Gastroesophageal sphincter (tissue), 4 donors: ENCODE measurements at regions not wholly inside any gene's neighbourhood (a gene's known extent, or its start where the extent isn't known, plus 50 kb on each side); places are given as distances from the start of the nearest gene placed in this dataset.
A peak's percentile ranks its signal among the peaks of the same experiment; 100 is the strongest.

Experiments used
- ATAC-seq: fragments of 150-250 bp; one replicate; pipeline ENCODE4 v1.9.1; 2016; ENCODE audit warnings: mild to moderate bottlenecking, moderate library complexity
- H3K27ac ChIP-seq, 4 donors: fragments of 200-600 bp; sonication (generic) in 3 of 4; 1 replicate in 3 of 4; 2 replicates in 1 of 4; pipeline ENCODE4 v1.5.1; 2016 to 2019
- H3K27me3 ChIP-seq: fragments of 200-600 bp; sonication (generic); one replicate; pipeline ENCODE4 v1.5.1; 2019
- H3K36me3 ChIP-seq, 2 donors: fragments of 200-600 bp; sonication (generic); one replicate each; pipeline ENCODE4 v1.5.1; 2019; ENCODE audit warnings: control low read depth in 1 of 2
- H3K4me1 ChIP-seq, 3 donors: fragments of 200-600 bp; sonication (generic); 1 replicate in 2 of 3; 2 replicates in 1 of 3; pipeline ENCODE4 v1.5.1; 2016 to 2019; ENCODE audit warnings: control low read depth in 2 of 3
- H3K4me3 ChIP-seq, 2 donors: fragments of 200-600 bp; sonication (generic); one replicate each; pipeline ENCODE4 v1.5.1; 2019; ENCODE audit warnings: mild to moderate bottlenecking in 1 of 2, moderate library complexity in 1 of 2
- H3K9me3 ChIP-seq, 3 donors: fragments of 200-600 bp; sonication (generic); one replicate each; pipeline ENCODE4 v1.5.1; 2017 to 2019; ENCODE audit warnings: control low read depth in 2 of 3
- EP300 ChIP-seq: sonication (generic); formaldehyde crosslinking; IDR thresholded peaks from one replicate; pipeline ENCODE4 v1.6.1; 2017; ENCODE audit warnings: antibody characterized with exemption, mild to moderate bottlenecking
- POLR2A ChIP-seq, 2 donors: fragments of 450-650 bp; IDR thresholded peaks; one replicate each; pipeline ENCODE4 v1.6.1; 2017; ENCODE audit warnings: antibody characterized with exemption in 2 of 2, mild to moderate bottlenecking in 2 of 2, moderate library complexity in 1 of 2
- POLR2AphosphoS5 ChIP-seq: sonication (generic); formaldehyde crosslinking; IDR thresholded peaks from one replicate; pipeline ENCODE4 v1.6.1; 2017; ENCODE audit warnings: antibody characterized with exemption
- WGBS, 2 donors: methylation state at CpG; one replicate each; pipeline ENCODE4 v1.1.5; 2018; ENCODE audit warnings: low coverage in 1 of 2; 5-methylcytosine and 5-hydroxymethylcytosine counted together
- TF ChIP-seq, protein P1 (sequence below), 4 experiments: fragments of 200-600 bp in 2 of 4; fragments of 450-650 bp in 2 of 4; sonication (generic) in 1 of 4; IDR thresholded peaks; one replicate each; pipeline ENCODE4 v1.5.1; 2017 to 2019; ENCODE audit warnings: antibody characterized with exemption in 4 of 4, mild to moderate bottlenecking in 2 of 4, moderate library complexity in 2 of 4

DNA sequence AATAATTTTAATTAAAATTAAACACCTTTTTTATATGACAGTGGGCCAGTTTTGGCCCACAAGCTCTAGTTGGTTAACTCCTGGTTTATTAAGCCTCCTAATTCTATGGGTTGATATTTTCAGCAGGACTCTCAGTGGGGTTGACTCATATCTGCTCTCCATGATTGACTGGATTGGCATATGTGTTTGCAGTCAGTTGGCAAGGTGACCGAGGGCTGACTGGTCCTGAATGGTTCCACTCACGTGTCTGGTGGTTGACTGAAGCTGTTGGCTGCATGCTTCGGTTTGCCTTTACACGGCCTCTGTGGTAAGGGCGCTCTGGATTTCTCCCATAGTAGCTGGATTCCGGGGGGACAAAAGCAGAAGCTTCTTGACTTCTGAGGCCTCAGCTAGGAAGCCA is 65.3 kb upstream of the ZNF280D start:
- no peak overlapping the region for H3K4me3 ChIP-seq

DNA sequence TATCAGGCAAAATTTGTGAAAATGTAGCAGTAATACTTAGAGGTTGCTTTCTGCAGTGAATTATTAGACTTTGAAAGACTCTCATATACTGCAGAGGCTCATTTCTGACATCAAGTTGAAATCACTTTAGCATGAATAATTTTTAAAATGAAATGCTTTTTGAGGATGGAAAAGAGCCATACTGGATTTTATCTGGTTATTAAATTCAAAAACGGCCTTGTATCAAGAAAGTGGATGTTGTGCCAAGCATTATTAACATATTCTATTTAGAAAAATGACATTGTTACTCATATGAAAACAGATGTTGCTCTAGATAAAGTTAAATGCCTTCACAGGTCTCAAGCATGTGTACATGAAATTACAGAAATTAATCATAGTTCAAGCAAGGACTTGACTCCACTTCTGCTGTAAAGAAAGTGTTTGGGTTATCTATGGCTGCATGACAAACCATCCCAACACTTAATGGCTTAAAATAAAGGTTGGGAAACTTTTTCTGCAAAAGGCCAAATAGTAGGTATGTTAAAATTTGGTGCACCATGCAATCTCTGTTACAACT is 64.5 kb upstream of the ZNF280D start:
- 8 to 16% methylated on average over 1 of the region's 1 CpG for WGBS, 2 donors

More for the DNA sequence above, 65.3 kb upstream of the ZNF280D start:
- no peaks in the 10 kb centered on the region for H3K9me3 ChIP-seq
- no peaks in the 10 kb centered on the region for H3K27me3 ChIP-seq
- WGBS, 2 donors: 60% methylated on average over 1 of the region's 6 CpGs; no CpG with 5 or more reads in 1 of the 2 donors
- H3K36me3 ChIP-seq: no peaks in the 10 kb centered on the region
- H3K4me1 ChIP-seq: peaks cover 0 to 32% (median 14%) of the 10 kb centered on the region in 3 donors
- no peak for ATAC-seq
- TF ChIP-seq POLR2AphosphoS5 (no peak), EP300 (no peak), POLR2A (IDR thresholded peaks at IDR 0.05) (no peak)
- TF ChIP-seq, protein P1, sequence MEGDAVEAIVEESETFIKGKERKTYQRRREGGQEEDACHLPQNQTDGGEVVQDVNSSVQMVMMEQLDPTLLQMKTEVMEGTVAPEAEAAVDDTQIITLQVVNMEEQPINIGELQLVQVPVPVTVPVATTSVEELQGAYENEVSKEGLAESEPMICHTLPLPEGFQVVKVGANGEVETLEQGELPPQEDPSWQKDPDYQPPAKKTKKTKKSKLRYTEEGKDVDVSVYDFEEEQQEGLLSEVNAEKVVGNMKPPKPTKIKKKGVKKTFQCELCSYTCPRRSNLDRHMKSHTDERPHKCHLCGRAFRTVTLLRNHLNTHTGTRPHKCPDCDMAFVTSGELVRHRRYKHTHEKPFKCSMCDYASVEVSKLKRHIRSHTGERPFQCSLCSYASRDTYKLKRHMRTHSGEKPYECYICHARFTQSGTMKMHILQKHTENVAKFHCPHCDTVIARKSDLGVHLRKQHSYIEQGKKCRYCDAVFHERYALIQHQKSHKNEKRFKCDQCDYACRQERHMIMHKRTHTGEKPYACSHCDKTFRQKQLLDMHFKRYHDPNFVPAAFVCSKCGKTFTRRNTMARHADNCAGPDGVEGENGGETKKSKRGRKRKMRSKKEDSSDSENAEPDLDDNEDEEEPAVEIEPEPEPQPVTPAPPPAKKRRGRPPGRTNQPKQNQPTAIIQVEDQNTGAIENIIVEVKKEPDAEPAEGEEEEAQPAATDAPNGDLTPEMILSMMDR (IDR thresholded peaks at IDR 0.05): no peak
- H3K27ac ChIP-seq: no peak overlapping the region

DNA sequence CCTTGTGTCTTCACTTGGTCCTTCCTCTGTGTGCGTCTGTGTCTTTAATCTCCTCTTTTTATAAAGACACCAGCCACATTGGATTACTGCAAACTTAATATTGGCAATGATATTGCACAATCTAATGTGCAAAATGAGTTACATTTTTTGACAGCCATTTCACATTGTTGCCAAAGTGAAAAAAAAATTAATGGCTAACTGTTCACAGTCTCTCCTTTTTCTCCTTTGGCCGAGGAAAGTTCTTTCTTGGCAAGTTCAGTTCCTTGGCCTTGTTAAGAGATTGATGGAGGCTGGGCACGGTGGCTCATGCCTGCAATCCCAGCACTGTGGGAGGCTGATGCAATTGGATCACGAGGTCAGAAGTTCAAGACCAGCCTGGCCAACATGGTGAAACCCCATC is 62.2 kb upstream of the ZNF280D start:
- Histone ChIP-seq H3K4me1 (peaks cover 0 to 32% (median 14%) of the 10 kb centered on the region in 3 donors), H3K4me3 (no peak overlapping the region), H3K27me3 (no peaks in the 10 kb centered on the region), H3K27ac (peak overlapping the region in 3 of 4 donors; percentile 20 to 58 (median 25)), H3K36me3 (no peaks in the 10 kb centered on the region), H3K9me3 (peaks cover 0 to 15% (median 2%) of the 10 kb centered on the region in 3 donors)
- ATAC-seq: peak; percentile 64
- WGBS, 2 donors: 36 to 37% methylated on average over 2 to 4 of the region's 4 CpGs
- TF ChIP-seq POLR2AphosphoS5 (peak; percentile 23), POLR2A (IDR thresholded peaks at IDR 0.05) (no peak)

More for the DNA sequence above, 64.5 kb upstream of the ZNF280D start:
- no peak for ATAC-seq
- no peaks in the 10 kb centered on the region for H3K36me3 ChIP-seq
- H3K4me1 ChIP-seq: peaks cover 0 to 32% (median 14%) of the 10 kb centered on the region in 3 donors
- H3K27me3 ChIP-seq: no peaks in the 10 kb centered on the region
- no peak overlapping the region for H3K27ac ChIP-seq
- no peak for TF ChIP-seq POLR2A (IDR thresholded peaks at IDR 0.05)
- TF ChIP-seq, protein P1 (IDR thresholded peaks at IDR 0.05): no peak
- TF ChIP-seq EP300: no peak
- no peak for TF ChIP-seq POLR2AphosphoS5
- peaks cover 0 to 8% (median 2%) of the 10 kb centered on the region in 3 donors for H3K9me3 ChIP-seq
- H3K4me3 ChIP-seq: no peak overlapping the region

DNA sequence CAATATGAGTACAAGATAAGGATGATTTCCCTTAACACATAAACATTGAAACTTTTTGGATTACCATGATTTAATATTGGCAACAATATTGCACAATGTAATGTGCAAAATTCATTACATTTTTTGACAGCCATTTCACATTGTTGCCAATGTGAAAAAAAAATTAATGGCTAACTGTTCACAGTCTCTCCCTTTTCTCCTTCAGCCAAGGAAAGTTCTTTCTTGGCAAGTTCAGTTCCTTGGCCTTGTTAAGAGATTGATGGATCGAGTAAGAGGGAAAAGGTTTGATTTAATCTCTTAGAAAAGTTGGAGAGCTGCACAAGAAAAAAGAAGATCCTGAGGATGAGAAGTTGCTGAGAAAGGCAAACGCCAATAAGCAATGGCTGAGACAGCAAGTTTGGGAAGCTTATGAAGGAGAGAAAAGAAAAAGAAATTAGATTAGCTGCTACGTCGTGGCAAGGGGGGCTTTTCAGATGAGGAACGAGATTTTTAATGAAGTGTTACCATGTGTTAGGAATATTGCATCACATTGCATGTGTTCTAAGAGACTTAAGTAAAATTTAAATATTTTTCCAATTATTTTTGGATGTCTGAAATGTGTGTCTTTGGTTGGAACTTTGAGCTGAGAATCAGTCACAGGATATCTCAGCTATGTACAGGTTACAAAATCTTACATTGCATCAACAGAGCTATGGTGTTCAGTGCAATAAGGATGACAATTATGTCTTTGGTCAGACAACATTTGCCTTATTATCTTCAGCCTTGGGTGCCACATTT is 61.4 kb upstream of the ZNF280D start:
- ATAC-seq: peak; percentile 83
- peaks cover 0 to 32% (median 14%) of the 10 kb centered on the region in 3 donors for H3K4me1 ChIP-seq
- no peaks in the 10 kb centered on the region for H3K27me3 ChIP-seq
- TF ChIP-seq EP300 (no peak), POLR2AphosphoS5 (no peak), POLR2A (IDR thresholded peaks at IDR 0.05) (no peak)
- TF ChIP-seq, protein P1 (IDR thresholded peaks at IDR 0.05): no peak
- no peak overlapping the region for H3K4me3 ChIP-seq
- peaks cover 0 to 15% (median 2%) of the 10 kb centered on the region in 3 donors for H3K9me3 ChIP-seq
- 35 to 36% methylated on average over 5 of the region's 5 CpGs for WGBS, 2 donors
- peak overlapping the region; percentile 20 to 58 (median 31) for H3K27ac ChIP-seq
- no peaks in the 10 kb centered on the region for H3K36me3 ChIP-seq

DNA sequence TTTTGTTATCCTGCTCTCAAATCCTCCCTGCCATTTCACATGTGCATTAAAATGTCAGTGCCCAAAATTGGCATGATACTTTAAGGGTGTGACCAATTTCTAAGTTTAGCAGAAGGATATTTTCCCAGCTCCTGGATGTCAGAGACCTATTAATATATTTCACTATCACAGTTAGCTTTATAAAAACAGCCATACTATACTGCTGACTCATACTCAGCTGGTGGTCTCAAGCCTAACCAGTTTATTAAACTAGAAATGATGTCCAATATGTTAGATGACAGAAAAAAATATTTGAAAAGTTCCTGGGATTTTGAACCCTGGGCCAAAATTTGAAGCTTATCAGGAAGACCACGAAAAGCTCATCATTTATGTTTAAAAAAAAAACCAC is 60.9 kb upstream of the ZNF280D start:
- H3K27me3 ChIP-seq: no peaks in the 10 kb centered on the region
- H3K4me3 ChIP-seq: no peak overlapping the region
- peaks cover 0 to 15% (median 2%) of the 10 kb centered on the region in 3 donors for H3K9me3 ChIP-seq
- WGBS, 2 donors: 11 to 14% methylated on average over 1 of the region's 1 CpG
- peaks cover 0 to 32% (median 14%) of the 10 kb centered on the region in 3 donors for H3K4me1 ChIP-seq
- ATAC-seq: no peak
- TF ChIP-seq POLR2AphosphoS5: no peak
- TF ChIP-seq POLR2A (IDR thresholded peaks at IDR 0.05): no peak
- no peaks in the 10 kb centered on the region for H3K36me3 ChIP-seq
- peak overlapping the region; percentile 20 to 58 (median 31) for H3K27ac ChIP-seq
